ENCODE measurements at regions not wholly inside any gene's neighbourhood (a gene's known extent, or its start where the extent isn't known, plus 50 kb on each side); places are given as distances from the start of the nearest gene placed in this dataset.

DNA sequence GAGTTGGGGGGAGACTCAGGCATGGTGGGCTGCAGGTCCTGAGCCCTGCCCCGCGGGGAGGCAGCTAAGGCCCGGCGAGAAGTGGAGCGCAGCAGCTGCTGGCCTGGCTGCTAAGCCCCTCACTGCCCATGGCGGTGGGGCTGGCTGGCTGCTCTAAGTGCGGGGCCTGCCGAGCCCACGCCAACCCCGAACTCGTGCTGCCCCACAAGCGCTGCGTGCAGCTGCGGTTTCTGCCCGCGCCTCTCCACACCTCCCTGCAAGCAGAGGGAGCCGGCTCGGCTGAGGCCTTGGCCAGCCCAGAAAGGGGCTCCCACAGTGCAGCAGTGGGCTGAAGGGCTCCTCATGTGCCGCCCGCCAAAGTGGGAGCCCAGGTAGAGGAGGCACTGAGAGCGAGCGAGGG is 1355.1 kb upstream of the WWC1 start:
- no peak for TF ChIP-seq POLR2AphosphoS5 (IDR thresholded peaks at IDR 0.05)
- TF ChIP-seq POLR2A (IDR thresholded peaks at IDR 0.05): no peak
- no peak for TF ChIP-seq CTCF (IDR thresholded peaks at IDR 0.05)
- TF ChIP-seq EP300 (IDR thresholded peaks at IDR 0.05; ENCODE audit: low read depth): no peak

Measured in transverse colon (tissue), 4 donors.